ENCODE measurements at regions not wholly inside any gene's neighbourhood (a gene's known extent, or its start where the extent isn't known, plus 50 kb on each side); places are given as distances from the start of the nearest gene placed in this dataset.

DNA sequence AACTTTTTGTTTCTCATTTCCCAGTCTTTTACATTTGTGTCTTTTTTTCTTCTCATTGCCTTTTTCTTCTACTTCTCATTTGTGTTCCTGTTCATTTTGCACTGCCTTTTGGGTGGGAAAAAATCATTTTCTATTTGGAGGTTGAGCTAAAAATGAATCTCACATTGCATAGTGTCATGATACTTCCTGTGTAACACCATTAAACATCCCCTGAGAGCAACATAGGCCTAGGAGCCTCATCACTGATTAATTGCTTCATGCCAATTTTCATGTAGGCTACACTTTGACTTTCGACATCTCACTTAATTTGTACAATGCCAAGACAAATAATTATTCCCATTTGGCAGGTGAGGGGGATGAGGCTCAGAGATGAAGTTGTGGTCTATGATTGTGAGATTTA, 279.2 kb downstream of the EDEM1 start:
- TF ChIP-seq, protein P1, sequence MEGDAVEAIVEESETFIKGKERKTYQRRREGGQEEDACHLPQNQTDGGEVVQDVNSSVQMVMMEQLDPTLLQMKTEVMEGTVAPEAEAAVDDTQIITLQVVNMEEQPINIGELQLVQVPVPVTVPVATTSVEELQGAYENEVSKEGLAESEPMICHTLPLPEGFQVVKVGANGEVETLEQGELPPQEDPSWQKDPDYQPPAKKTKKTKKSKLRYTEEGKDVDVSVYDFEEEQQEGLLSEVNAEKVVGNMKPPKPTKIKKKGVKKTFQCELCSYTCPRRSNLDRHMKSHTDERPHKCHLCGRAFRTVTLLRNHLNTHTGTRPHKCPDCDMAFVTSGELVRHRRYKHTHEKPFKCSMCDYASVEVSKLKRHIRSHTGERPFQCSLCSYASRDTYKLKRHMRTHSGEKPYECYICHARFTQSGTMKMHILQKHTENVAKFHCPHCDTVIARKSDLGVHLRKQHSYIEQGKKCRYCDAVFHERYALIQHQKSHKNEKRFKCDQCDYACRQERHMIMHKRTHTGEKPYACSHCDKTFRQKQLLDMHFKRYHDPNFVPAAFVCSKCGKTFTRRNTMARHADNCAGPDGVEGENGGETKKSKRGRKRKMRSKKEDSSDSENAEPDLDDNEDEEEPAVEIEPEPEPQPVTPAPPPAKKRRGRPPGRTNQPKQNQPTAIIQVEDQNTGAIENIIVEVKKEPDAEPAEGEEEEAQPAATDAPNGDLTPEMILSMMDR (IDR thresholded peaks at IDR 0.05; ENCODE audit: unreplicated experiment in 3 of 3), result no peak
- Mint-ChIP-seq H3K4me3 (no peak overlapping the region), H3K9me3 (no peaks in the 10 kb centered on the region), H3K27me3 (ENCODE audit: low read depth) (no peaks in the 10 kb centered on the region), H3K27ac (no peak overlapping the region), H3K36me3 (ENCODE audit: low read depth) (no peaks in the 10 kb centered on the region), H3K4me1 (peaks cover 7% of the 10 kb centered on the region)

DNA sequence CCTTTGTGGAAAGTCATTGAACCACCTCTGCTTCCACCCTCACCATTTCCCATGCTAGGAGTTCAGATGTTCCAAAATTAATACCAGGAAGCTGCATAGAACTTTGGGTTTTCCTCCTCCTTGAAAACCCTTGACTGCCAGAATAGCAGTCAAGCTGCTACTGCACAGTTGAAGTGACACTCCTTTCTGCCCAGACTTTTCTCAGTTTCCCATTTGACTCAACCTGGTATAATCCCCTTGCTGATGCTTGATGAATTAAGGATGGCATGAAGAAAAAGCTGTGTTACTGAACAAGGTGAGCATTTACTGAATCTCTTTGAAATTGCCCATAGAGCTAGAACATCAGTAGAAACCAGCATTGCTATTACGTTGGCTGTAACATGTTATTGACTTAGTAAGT, 286.0 kb downstream of the EDEM1 start:
- Mint-ChIP-seq H3K27me3 (ENCODE audit: low read depth) (peaks cover 3% of the 10 kb centered on the region), H3K9me3 (no peaks in the 10 kb centered on the region), H3K4me1 (no peaks in the 10 kb centered on the region), H3K36me3 (ENCODE audit: low read depth) (no peaks in the 10 kb centered on the region), H3K4me3 (no peak overlapping the region), H3K27ac (no peak overlapping the region)
- TF ChIP-seq, protein P1 (IDR thresholded peaks at IDR 0.05; ENCODE audit: unreplicated experiment in 3 of 3), result no peak

- TF ChIP-seq, protein P1 (IDR thresholded peaks at IDR 0.05; ENCODE audit: unreplicated experiment in 3 of 3), result no peak
- no peak overlapping the region for H3K4me3 Mint-ChIP-seq
- no peak overlapping the region for H3K27ac Mint-ChIP-seq
- H3K36me3 Mint-ChIP-seq (ENCODE audit: low read depth), result no peaks in the 10 kb centered on the region
- H3K9me3 Mint-ChIP-seq, result no peaks in the 10 kb centered on the region
- H3K27me3 Mint-ChIP-seq (ENCODE audit: low read depth), result peaks cover 3% of the 10 kb centered on the region
- H3K4me1 Mint-ChIP-seq, result no peaks in the 10 kb centered on the region
Measured at GRCh38 chr3:5476403-5476802, 288.9 kb downstream of the EDEM1 start.

DNA sequence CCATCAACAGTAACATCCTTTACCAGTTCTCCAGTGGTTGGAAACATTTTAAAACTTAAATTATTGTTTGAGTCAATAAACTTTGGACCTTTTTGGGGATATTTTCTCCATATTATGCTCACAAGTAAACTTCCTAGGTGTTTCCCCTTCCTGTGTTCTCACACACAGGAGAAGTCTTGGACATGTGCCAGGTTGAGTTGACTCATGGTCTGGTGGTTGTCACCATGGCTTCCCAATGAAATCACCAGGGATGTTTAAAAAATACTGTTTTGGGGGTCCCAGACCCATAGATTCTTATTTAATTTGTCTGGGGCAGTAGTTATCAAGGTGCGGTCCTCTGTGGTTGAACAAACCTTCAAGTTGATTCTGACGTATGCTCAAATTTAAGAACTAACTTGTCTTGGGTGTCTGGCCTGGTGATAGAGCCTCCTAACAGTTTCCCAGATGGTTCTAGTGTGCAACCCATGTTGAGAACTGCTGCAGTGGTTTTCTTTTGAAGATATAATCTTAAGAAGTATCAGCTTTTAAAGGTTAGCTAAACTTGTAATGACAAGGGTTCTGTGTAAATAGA, 291.8 kb downstream of the EDEM1 start:
- Mint-ChIP-seq H3K4me3 (no peak overlapping the region), H3K27me3 (ENCODE audit: low read depth) (no peaks in the 10 kb centered on the region), H3K9me3 (no peaks in the 10 kb centered on the region), H3K4me1 (no peaks in the 10 kb centered on the region), H3K27ac (no peak overlapping the region), H3K36me3 (ENCODE audit: low read depth) (no peaks in the 10 kb centered on the region)
- TF ChIP-seq, protein P1 (IDR thresholded peaks at IDR 0.05; ENCODE audit: unreplicated experiment in 3 of 3), result no peak

DNA sequence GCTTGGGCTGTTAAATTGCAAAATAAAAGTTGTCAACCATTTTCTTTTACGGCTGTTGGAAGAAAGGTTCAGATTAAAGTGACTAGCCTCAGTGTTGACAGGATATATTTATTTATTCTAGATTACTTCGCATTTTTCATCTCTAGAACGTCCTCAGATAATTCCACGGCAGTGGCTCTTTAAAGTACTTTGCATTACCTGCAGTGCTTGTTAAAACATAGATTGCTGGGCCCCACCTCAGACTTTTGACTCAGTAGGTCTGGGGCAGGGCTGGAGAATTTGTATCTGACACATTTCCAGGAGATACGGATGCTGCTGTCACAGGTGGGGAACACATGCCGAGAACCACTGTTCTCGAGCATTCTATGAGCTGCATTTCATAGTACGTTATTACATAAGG, 292.7 kb downstream of the EDEM1 start:
- Mint-ChIP-seq H3K27ac (no peak overlapping the region), H3K9me3 (no peaks in the 10 kb centered on the region), H3K36me3 (ENCODE audit: low read depth) (no peaks in the 10 kb centered on the region), H3K4me1 (no peaks in the 10 kb centered on the region), H3K27me3 (ENCODE audit: low read depth) (no peaks in the 10 kb centered on the region), H3K4me3 (no peak overlapping the region)
- TF ChIP-seq, protein P1 (IDR thresholded peaks at IDR 0.05; ENCODE audit: unreplicated experiment in 3 of 3), result no peak

DNA sequence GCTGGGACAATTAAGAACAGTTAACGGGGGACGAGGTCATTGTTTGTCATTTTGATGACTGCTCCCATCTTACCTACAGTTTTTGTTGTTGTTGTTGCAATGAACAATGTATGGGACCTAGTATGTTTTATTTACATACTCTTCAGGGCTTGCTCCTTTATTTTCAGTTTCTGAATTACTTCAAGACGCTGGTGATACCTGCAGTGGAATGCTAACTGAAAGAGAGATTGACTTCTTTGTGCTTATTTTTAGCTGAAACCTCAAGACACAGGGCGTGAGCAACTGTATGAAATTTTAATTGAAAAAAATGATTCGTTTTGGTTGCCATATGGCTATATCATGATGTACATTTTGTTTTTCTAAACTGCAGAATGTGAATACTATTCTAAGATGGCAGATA, 297.9 kb downstream of the EDEM1 start:
- TF ChIP-seq, protein P1 (IDR thresholded peaks at IDR 0.05; ENCODE audit: unreplicated experiment in 3 of 3), result no peak
- Mint-ChIP-seq H3K4me1 (peaks cover 4% of the 10 kb centered on the region), H3K9me3 (no peaks in the 10 kb centered on the region), H3K36me3 (ENCODE audit: low read depth) (no peaks in the 10 kb centered on the region), H3K27me3 (ENCODE audit: low read depth) (no peaks in the 10 kb centered on the region), H3K4me3 (no peak overlapping the region), H3K27ac (no peak overlapping the region)
